A204.1 (cell line): ENCODE measurements at regions not wholly inside any gene's neighbourhood (a gene's known extent, or its start where the extent isn't known, plus 50 kb on each side); places are given as distances from the start of the nearest gene placed in this dataset.

ENCODE experiments used
- FAIRE-seq: peaks from 2 replicates; lab custom pipeline; 2012; peaks lifted over from hg19 to GRCh38; lab: Jason Lieb, UNC

- FAIRE-seq, result no peak
Observed at GRCh38 chr6:6783721-6784120, 195.2 kb downstream of the LY86 start.

- no peak for FAIRE-seq
Observed at GRCh38 chr6:6784514-6785162, 196.1 kb downstream of the LY86 start.

DNA sequence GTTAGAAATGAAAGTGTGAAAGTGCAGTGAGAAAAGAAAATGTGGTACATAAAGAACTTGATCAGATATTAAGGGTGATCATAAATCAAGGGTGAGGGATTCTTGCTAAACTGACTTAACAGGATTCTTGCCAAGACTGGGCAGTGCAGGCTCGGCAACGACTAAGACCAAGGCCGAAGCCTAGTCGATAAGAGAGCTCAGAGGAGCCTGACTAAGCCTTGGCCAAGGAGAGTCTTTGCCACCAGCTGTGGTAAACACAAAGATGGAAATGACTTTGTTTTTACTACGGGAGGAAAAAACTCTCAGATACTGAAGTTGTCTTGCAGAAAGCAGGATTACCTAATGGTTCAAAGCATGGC lies 196.6 kb downstream of the LY86 start:
- no peak for FAIRE-seq

DNA sequence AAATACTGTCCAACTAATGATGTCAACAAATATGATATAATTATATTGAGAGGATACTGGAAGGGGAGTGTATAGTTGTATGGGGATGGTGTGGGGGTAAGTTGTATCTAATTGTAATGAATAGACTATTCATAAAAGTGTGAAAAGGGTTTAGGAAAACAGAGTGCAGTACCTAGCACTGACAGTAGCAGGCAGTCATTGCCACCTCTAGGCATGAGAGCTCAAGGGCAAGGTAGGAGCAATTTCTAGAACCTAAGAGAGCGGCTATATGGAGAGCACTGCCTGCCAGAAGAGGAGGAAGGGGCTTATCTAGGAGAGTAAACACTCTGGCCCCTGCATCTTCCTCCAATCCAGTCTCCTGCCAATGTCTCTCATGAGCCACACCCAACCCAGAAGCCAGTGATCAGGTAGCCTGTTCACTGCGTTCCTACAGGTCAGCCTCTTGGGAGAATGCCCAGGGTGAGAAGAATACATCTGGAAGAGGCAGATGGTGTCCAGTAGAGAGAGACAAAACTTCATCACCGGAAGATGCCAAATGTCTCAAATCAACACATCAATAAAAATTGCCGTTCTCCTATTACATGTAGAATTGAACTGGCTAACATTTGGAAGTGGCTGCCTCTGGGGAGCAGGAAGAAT lies 200.0 kb downstream of the LY86 start:
- no peak for FAIRE-seq

DNA sequence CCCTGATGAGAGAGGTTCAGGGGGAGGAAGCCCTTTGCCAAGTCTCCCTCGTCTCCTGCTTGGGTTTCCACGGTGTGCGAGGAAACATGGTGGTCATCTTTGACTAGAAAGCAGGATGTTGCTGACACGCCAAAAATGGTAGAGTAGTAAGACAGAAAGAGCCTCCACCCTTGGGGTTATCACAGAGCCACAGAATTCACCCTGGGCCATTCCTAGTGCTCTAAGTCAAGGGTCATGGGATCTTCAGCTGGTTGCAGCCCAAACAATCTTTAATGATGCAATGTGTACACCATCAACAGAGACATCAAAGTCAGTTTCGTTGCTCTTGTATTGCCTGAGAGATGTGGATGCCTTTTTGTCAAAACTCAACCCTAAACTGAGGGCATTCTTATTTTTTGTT lies 201.9 kb downstream of the LY86 start:
- FAIRE-seq, result no peak

GRCh38 chr6:6790891-6791290 lies 202.4 kb downstream of the LY86 start:
- FAIRE-seq, result no peak

GRCh38 chr6:6793388-6794250 lies 205.1 kb downstream of the LY86 start:
- no peak for FAIRE-seq

DNA sequence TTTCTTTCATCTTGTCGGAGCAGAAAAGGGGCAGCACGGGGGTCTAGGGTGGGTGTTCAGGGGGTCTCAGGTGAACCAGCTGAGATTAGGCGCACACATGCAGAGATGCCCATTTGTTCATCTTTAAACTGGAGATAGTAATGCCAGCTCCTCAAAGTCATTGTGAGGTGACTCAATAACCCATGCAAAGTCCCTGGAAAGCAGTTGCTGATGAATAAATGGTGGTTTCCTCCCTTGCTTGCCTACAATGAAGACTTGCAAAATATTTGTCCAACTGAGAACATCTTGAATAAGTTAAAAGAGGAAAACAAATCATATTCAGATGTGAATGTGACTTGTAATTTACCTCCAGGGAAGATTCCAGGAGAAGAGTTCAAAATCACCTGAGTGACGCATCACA lies 206.9 kb downstream of the LY86 start:
- no peak for FAIRE-seq

DNA sequence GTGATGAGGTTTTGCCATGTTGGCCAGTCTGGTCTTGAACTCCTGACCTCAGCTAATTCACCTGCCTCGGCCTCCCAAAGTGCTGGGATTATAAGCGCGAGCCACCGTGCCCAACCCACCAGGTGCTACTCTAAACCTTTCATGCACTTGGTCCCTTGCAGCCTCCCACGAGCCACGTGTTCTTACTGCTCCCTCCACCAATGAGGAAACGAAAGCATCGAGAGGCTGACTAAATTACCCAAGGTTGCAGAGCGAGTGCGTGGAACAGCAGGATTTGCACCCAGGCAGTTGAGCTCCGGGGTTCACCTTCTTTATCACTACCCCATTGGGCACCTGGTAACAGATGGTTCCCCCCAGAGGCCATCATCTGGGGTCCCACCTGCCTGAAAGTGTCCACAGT lies 208.3 kb downstream of the LY86 start:
- no peak for FAIRE-seq

DNA sequence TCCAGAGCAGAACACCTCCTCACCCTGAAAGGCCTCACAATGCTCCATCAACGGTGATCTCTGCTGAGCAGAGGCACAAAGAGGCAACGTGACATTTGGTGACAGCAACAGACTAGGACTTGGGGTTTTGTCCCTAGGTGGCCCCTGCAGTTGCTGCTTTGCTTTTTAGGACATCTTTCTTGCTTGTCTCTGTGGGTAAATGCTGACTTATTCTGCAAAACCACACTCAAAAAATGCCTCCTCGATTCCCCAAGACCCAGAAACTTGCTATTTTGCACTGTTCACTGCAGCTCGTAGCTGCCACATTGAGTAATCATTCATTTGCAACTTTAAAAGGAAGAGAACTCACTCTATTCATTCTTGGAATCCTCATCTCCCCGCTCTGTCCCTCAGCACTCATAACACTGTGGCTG lies 209.9 kb downstream of the LY86 start:
- FAIRE-seq, result no peak

GRCh38 chr6:6801005-6801335 lies 212.4 kb downstream of the LY86 start:
- no peak for FAIRE-seq

- no peak for FAIRE-seq
Observed at GRCh38 chr6:6801635-6802218, 213.2 kb downstream of the LY86 start.

DNA sequence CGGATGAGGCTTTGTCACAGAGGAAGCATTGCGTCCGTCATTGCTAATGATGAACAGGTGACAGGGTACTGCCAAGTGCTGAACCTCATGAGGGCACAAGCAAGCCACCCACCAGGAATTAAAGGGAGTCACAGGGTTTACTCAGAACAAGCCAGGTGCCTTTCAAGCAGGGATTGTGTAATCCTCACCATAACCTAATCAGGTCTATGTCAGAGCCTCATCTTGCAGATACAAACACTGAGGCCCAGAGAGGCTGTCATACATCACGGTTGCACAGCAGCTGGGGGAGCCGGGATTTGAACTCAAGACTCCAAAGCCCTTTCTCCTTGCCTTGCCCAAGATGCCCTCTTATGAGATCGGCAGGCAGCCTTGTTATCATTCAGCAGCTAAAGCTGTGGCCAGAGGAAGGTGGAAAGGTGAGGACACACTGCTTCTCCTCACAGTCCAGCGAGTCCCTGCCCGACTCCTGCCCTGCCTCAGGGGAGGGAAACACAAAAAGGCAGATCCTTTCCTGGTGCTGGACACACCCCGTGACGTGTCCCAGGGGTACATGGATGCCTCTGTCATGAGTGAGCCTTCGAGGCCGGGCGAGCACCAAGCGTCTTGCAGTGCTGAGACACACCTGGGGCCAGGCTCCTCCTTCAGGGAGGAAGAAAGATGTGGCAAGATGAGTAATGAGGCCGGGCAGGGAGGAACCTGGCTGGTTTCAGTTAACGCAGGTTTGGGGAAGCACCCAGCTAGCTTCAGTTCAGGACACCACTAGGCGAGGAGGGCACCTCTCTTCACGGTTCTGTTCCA lies 214.9 kb downstream of the LY86 start:
- no peak for FAIRE-seq

GRCh38 chr6:6804843-6805615 lies 216.5 kb downstream of the LY86 start:
- FAIRE-seq, result no peak

DNA sequence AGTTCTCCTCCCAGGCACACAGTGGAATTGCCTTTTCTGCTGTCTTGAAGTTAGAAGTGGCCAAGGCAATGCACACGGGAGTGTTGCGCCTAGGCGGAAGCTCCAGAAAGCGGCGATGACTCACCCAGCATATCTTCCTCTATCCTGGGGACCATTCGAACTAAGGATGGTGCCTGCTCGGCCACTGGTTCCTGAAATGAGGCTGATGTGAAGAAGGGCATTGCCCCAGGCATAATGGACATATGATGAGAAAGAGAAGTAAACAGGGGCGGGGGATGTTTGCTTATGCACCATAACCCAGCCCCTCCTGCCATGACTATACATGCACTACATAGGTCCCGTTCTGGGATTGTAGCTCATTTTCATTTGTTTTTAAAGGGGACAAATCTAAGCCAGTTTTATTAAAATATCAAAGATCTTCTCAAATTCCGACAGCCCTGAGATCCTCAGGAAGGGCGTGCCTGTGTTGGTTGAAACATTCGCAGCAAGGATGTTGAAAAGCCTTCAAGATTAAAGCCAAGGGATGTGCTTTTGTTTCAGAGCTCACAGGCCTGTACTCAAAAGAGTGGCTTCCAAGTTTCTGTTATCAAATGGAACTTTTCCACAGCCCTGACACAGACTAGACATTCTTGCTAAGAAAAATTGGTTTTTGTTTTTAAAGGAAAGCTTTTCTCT lies 218.5 kb downstream of the LY86 start:
- FAIRE-seq, result no peak

DNA sequence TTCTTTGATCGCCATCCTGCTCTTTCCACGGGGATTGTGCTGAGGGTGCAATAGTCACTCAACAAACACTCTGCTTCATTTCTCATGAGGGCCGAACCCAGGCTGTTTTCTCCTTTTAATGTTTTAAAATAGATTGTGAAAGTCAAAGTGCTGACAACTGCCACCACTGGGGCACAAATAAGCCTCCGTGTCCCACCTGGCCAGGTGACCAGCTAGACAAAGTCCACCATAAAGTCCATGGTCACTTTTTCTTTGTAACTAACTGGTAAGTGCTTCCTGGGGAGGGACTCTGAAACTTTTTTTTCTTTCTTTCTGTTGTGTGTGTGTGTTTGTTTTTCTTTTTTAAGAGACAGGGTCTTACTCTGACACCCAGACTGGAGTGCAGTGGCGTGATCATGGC lies 219.8 kb downstream of the LY86 start:
- no peak for FAIRE-seq

DNA sequence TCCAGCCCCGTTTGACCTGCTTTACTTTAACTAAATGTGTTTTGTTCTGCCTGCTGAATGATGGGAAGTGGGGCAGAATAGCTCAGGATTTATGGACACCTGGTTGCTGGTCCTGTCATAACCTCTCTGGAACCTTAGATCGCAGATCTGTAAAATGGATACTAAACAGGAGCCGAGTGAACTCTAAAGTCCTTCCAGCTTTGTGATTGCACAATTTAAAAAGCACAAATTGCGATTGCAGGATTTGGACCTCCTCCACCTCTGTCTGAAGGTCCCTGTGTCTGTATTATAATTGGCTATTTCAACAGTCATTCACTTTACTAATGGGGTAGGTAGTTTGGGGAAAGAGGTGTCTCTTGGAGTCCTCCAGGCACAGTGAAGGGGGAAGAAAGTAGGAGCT lies 220.4 kb downstream of the LY86 start:
- no peak for FAIRE-seq

DNA sequence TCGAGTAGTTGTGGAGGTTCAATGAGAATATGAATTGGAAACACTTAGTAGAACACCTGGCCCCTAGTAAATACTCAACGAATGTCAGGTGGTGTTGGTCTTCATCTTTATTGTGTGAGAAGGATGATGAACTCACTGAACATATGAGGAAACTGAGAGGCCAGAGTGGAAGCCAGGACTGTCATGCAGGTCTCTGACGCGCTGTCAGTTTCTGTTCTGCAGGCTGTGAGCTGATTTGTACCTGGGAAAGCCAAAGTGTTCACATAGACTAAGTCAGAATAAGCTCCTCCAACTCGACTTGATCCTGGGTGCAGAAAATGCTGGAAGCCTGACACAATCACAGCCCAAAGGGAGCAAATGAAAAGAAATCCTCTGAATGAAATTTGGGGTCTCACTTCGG lies 222.2 kb downstream of the LY86 start:
- FAIRE-seq, result no peak

DNA sequence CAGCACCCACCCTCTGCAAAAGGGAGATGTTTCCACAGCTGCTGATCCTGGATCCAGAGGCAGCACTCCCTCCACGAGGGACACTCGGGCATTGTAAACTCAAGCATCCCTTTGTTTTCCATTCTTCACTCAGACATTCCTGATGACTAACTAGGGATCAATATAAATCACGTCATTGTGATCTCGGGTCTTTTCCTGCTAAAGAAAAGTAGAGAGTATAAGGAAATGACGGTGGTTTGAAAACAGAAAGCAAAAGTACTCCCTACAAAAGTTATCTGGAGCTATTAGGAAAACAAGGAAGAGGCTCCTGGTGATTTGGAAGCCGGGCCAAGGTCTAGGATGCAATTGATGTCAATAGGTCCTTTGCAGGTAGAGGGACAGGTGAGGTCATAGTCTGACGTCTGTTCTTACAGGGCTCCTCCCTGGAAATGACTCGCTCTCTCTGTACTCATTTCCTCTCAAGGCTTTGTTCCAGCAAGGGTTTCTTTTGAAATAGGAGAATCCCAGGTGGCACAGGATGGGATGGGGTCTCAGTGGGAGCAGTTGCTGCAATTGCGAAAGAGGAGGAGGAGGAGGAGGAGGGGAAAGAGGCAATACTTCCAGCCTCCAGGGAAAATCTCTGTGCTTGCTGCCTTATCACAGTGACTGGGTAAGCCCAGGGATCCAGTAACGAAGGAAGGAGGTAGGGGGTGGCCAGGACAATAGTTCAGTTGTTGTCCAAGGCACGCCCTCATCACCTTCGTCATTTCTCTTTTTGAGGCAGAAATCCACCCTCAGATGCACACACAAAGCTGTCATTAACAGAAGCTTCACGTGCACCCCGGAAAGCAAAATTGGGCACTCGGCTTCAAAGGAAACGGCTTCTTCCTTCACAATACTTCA lies 222.8 kb downstream of the LY86 start:
- FAIRE-seq, result no peak

DNA sequence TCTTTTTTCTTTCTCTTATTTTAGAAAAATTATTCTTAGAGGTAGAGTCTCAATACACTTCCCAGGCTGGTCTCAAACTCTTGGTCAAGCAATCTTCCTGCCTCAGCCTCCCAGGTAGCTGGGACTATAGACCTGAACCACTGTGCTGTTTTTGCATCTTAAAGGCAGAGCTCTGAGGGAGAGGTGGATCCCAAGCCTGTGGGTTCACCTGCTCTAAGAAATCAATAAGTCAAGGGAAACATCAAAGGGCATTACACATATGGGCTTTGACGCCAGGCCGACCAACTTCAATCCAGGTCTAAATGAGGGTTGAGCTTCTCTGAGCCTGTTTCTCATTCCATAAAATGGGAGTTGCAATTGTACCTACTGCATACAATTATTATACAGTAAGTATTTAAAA lies 223.9 kb downstream of the LY86 start:
- no peak for FAIRE-seq
